ENCODE measurements at regions not wholly inside any gene's neighbourhood (a gene's known extent, or its start where the extent isn't known, plus 50 kb on each side); places are given as distances from the start of the nearest gene placed in this dataset.

DNA sequence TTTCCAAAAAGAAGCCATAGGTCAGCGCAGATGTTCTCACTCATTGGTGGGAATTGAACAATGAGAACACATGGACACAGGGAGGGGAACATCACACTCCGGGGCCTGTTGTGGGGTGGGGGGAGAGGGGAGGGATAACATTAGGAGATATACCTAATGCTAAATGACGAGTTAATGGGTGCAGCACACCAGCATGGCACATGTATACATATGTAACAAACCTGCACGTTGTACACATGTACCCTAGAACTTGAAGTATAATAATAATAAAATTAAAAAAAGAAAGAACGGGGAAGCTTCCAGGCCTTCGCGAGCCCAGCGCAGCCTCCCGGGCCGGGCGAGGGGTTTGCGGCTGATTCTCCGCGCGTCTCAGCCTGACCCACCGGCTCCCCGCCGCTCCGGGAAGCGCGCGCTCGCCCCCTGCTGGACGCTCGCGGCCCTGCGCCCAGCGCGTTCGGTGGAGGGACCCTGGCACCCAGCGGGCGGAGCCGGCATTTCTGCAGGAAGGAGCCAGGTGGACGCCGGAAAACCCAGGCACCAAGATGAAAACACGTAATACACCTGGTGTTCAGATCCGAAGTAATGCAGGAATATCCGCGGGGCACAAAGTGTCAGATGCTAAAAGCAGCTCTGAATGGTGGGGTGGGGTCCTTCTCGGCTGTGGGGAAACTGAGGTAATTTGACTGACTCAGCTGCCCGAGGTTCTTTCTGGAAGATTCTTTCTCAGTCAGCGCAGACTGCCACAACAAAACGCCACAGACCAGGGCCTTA is 67.1 kb upstream of the PPP1R26 start:
- DNase-seq = peak; percentile 74

DNA sequence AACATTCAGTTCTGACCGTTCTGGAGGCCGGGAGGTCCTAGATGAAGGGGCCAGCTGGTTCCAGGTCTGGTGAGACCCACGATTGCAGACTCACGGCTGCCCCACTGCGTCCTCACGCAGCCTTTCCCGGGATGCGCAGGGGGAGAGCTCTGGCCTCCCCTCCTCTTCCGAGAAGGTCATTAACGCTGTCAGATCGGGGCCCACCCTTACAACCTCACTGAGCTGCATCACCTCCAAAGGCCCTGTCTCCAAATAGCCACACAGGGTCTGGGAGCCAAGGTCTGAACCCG is 66.6 kb upstream of the PPP1R26 start:
- DNase-seq = no peak

DNA sequence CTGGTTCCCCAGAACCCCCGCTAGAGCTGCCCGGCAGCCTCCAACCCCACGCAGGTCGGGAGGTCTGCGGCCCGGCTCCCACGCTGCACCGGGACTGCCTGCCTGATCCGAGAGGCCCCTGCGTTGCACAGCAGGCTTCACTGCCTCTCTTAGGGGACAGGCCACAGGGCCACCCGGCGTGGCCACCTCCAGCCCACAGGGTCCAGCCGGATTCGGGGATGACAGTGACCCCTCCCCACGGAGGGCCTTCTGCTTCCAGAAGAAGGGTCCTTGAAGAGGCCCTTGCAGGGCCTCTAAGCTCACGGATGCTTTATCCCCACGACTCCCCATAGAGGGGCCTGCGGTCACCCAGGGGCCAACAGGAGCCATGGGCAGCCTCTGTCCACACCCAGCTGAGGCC is 66.1 kb upstream of the PPP1R26 start:
- DNase-seq = no peak

DNA sequence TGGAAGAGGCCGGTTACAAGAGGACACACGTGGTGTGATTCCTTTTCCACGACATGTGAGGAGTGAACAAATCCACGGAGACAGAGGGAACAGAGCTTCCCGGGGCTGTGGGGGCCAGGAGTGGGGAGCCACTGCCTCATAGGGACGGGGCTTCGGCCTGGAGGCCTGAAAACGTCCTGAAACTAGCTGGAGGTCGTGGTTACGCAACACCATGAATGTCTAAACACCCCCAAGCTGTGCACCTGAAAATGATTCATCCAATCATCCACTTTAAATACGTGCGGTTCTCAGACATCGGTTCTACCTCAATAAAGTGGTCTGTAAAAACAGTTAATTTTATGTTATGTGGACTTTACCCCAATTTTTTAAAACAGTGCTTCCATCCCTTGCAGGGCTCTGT is 65.3 kb upstream of the PPP1R26 start:
- no peak for DNase-seq

DNA sequence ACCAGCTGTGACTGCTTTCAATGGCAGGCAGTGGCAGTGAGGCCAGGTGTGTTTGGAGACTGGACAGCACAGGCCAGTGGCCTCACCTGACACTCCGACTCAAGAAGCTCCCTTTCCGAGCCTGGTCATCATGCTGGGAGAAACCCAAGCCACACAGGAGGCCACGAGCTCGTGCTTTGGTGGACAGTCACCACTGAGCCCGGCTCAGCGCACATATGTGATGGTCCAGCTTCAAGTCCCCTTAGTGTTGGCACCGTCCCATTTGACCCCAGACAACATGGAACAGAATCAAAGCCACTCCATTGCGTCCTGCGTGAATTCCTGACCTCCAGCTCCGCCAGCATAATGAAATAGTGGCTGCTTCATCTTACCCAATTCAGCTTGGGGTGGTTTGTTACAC is 64.0 kb upstream of the PPP1R26 start:
- no peak for DNase-seq

DNA sequence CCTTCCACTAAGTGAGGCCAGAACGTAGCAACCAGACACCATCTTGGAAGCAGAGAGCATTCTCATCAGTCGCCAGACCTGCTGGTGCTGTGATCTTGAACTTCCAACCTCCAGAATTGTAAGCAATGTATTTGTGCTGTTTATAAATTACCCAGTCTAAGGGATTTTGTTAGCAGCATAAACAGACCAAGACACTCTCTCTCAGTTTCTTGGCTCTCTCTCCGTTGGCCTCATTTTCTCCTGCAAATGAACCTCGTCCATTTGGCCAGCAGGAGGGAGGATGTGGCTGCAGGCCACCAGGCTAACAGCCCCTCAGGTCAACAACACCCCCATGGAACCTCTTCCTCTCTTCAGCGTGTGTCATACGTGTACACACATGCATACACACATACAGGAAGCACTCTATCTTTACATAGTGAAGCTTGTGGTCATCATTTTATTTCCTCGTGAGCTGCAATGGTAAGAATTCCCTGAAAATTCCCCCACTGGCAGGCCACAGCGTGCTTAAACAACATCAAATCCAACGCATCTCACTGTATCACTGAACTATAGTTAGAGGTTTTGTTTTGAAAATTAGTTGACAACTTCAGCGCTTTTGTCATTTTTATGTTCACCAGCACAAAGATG is 62.8 kb upstream of the PPP1R26 start:
- no peak for DNase-seq

DNA sequence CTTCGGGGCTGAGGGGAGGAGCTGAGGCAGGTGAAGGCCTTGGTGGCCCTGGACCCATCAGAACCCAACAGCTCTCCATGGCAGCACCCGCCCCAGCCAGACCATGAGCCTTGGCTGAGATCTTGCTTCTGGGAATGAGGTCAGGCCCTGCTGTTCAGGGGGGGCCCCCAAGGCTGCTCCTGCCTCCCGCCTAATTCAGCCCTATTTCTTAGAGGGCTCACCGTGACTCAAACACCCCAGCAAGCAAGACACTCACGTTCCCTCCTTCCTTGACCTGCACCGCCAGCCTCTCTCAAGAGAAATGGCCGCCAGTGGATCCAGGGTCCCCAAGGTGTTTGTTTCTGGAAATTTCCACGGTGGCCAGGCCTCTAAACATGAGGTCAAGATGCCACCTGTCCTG is 61.4 kb upstream of the PPP1R26 start:
- no peak for DNase-seq

DNA sequence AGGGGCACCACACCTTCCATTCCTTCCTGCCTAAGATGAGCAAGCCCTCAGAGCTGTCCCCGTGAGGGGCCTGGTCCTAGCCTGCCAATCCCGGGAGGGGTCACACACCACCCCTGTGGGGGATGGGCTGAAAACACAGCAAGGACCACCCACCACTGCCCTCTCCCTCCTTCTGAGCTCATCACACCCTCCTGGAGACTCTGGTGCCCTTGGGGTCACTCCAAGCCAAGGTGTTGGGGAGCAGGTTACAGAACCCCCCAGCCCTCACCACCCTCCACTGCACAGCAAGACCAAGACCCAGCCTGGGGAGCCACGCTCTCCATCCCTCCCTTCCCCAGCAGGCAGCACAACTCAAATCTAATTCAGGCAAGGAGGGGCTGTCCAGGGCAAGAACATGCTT is 60.5 kb upstream of the PPP1R26 start:
- DNase-seq = no peak

DNA sequence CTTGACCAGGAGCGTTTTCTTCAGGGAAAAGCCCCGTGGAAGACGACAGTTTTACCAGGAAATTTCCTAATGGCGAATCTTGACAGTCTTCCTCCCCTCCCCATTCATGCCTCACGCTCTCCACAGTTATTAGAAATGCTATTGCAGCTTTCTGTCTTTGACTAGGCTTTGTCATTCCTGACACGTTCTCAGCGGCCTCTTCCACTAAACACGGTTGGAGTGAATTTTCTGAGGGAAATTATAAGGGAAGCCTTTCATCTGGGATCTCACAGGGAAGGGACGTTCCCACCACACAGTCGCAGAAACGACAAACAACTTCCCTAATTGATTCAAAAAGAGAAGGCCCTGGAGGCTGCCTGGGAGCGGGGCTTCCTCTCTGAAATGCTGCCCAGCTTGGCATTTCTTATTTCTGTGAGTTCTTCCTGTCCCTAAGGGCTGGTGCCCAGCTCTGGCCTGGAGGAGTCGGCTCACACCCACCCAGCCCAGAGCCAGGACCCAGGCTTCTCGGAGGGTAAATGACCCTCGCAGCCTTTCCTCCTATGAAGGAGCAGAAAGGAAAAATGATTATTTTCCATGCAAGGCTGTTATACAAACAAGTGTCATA is 57.1 kb upstream of the PPP1R26 start:
- no peak for DNase-seq

DNA sequence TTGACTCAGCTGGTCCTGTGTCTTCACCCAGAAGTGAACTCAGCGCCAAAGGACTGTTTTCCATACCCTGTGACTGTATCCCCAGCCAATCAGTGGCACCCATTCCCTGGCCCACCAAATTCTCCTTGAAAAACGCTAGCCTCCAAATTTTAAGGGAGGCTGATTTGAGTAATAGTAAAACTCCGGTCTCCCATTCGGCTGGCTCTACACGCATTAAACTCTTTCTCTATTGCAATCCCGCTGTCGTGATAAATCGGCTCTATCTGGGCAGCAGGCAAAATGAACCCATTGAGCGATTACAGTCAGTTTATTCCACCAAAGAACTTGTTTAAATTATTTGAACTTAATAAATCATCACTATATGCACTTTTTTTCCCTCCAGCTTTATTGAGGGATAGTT is 55.9 kb upstream of the PPP1R26 start:
- no peak for DNase-seq

Data from NCI-H82 (cell line).